Type B pancreatic cell (in vitro differentiated cells): ENCODE measurements at regions not wholly inside any gene's neighbourhood (a gene's known extent, or its start where the extent isn't known, plus 50 kb on each side); places are given as distances from the start of the nearest gene placed in this dataset.

Source experiments
- DNase-seq: peaks from one replicate; pipeline ENCODE4 v3.0.0; 2021; ENCODE audit warnings: mixed read lengths; ENCODE audit not compliant: unreplicated experiment; ENCODE audit errors: extremely low spot score
- H3K27ac Mint-ChIP-seq: 2 replicates; pipeline ENCODE4 v1.8.0; 2021; ENCODE audit warnings: mild to moderate bottlenecking, mixed read lengths
- H3K27me3 Mint-ChIP-seq: 2 replicates; pipeline ENCODE4 v1.8.0; 2021; ENCODE audit warnings: mixed read lengths
- H3K36me3 Mint-ChIP-seq: 2 replicates; pipeline ENCODE4 v1.8.0; 2021; ENCODE audit warnings: mixed read lengths
- H3K4me1 Mint-ChIP-seq: one replicate; pipeline ENCODE4 v1.8.0; 2021; ENCODE audit warnings: mixed read lengths; ENCODE audit not compliant: unreplicated experiment
- H3K4me3 Mint-ChIP-seq: 2 replicates; pipeline ENCODE4 v1.8.0; 2021; ENCODE audit warnings: mild to moderate bottlenecking, mixed read lengths
- H3K9me3 Mint-ChIP-seq: 2 replicates; pipeline ENCODE4 v1.8.0; 2021; ENCODE audit warnings: mixed read lengths
- TF ChIP-seq, protein P1 (sequence below): fragments of 200-600 bp; sonication (generic); conservative IDR thresholded peaks from 2 replicates; pipeline ENCODE4 v1.5.0; 2021; ENCODE audit warnings: antibody characterized with exemption, mild to moderate bottlenecking

DNA sequence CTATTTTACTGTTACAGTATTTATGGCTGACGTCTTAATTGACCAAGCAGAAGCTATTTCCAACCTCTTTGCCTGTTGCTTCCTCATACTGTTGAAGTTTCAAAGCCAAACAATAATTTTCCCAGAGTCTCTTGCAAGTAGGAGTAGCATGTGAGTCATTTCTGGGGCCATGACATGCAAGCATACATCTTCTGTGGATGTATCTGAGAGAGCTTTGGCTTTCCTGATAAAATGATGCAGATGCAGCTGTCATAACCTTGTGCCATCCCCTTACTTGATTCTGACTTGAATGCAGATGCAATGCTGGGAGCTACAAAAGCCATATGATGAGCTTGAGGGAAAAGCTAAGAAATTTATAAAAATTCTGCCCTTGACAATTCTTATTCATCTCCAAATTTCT is 243.1 kb upstream of the TENM4 start:
- TF ChIP-seq, protein P1, sequence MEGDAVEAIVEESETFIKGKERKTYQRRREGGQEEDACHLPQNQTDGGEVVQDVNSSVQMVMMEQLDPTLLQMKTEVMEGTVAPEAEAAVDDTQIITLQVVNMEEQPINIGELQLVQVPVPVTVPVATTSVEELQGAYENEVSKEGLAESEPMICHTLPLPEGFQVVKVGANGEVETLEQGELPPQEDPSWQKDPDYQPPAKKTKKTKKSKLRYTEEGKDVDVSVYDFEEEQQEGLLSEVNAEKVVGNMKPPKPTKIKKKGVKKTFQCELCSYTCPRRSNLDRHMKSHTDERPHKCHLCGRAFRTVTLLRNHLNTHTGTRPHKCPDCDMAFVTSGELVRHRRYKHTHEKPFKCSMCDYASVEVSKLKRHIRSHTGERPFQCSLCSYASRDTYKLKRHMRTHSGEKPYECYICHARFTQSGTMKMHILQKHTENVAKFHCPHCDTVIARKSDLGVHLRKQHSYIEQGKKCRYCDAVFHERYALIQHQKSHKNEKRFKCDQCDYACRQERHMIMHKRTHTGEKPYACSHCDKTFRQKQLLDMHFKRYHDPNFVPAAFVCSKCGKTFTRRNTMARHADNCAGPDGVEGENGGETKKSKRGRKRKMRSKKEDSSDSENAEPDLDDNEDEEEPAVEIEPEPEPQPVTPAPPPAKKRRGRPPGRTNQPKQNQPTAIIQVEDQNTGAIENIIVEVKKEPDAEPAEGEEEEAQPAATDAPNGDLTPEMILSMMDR: no peak
- Mint-ChIP-seq H3K36me3 (no peaks in the 10 kb centered on the region), H3K4me3 (no peak overlapping the region), H3K4me1 (no peaks in the 10 kb centered on the region), H3K9me3 (peaks cover 7% of the 10 kb centered on the region), H3K27me3 (peaks cover 23% of the 10 kb centered on the region), H3K27ac (no peak overlapping the region)
- no peak for DNase-seq

DNA sequence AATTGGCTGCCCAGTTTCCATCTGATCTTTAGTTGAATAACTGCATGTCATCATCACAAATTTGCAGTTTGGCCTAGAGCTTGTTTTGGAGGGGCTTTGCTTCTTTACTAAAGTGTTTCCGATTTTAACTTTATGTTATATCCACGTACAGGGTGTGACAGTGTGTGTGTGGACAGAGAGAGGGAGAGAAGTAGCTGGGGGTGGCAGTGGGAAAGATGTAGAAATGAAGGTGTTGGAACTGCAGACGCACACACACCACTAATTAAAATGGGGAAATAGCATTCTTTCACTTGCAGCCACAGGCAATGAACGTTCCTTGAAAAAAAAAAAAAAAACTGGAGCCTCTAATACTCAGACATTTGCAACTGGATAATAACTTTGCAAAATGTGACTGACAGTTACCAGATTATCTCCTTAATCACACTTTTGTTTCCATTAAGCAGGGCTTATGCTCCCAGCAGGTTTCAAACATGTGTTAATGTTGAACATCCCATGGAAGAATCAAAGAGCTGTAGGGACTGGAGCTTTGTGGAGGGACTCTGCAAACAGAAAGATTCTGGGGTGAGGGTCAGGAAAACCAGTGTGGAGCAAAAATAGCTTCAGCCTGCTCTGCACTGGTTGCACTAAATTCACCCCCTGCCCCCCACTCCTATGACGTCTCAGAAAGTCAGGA is 238.1 kb upstream of the TENM4 start:
- Mint-ChIP-seq H3K4me3 (no peak overlapping the region), H3K27ac (no peak overlapping the region), H3K36me3 (no peaks in the 10 kb centered on the region), H3K27me3 (peaks cover 4% of the 10 kb centered on the region), H3K4me1 (peaks cover 15% of the 10 kb centered on the region), H3K9me3 (no peaks in the 10 kb centered on the region)
- no peak for DNase-seq
- TF ChIP-seq, protein P1: no peak

DNA sequence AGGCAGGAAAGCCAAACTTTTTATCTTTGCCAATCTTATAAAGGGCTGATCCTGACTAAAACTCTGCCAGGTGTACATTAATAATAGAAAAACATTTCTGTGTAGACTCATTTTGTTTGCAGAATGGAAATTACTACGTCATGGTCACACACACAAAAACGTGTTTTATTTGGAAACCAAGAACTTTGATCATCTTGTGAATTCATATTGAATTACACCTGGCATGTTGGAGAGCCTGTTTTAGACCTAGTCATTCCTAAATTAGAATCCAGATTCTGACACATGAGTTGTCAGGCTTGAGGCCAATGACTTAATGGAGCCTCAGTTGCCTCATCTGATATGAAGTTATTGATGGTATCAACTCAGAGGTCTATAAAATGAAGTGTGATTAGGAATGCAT is 235.6 kb upstream of the TENM4 start:
- H3K27ac Mint-ChIP-seq: no peak overlapping the region
- H3K4me1 Mint-ChIP-seq: peaks cover 24% of the 10 kb centered on the region
- no peak for DNase-seq
- H3K36me3 Mint-ChIP-seq: no peaks in the 10 kb centered on the region
- no peaks in the 10 kb centered on the region for H3K9me3 Mint-ChIP-seq
- H3K4me3 Mint-ChIP-seq: no peak overlapping the region
- TF ChIP-seq, protein P1: no peak
- peaks cover 4% of the 10 kb centered on the region for H3K27me3 Mint-ChIP-seq

DNA sequence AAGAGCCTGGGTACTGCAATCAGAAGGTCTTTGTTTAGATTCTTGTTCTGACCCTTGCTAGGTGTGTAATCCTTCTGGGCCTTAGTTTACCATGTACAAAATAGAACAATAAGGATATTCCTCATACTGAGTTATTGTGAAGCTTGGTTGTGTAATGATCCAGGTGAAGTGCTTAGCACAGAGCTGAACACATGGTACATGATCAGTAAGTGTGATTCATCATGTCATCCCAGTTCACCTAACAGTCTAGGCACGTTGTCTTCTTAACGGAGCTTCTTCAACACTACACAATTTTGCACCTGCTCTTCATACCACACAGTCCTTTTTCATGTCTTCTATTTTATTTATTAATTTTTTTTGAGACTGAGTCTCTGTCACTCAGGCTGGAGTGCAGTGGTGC is 234.3 kb upstream of the TENM4 start:
- H3K4me3 Mint-ChIP-seq: no peak overlapping the region
- peaks cover 8% of the 10 kb centered on the region for H3K9me3 Mint-ChIP-seq
- H3K36me3 Mint-ChIP-seq: no peaks in the 10 kb centered on the region
- TF ChIP-seq, protein P1: no peak
- no peak for DNase-seq
- peaks cover 35% of the 10 kb centered on the region for H3K4me1 Mint-ChIP-seq
- no peaks in the 10 kb centered on the region for H3K27me3 Mint-ChIP-seq
- H3K27ac Mint-ChIP-seq: no peak overlapping the region

DNA sequence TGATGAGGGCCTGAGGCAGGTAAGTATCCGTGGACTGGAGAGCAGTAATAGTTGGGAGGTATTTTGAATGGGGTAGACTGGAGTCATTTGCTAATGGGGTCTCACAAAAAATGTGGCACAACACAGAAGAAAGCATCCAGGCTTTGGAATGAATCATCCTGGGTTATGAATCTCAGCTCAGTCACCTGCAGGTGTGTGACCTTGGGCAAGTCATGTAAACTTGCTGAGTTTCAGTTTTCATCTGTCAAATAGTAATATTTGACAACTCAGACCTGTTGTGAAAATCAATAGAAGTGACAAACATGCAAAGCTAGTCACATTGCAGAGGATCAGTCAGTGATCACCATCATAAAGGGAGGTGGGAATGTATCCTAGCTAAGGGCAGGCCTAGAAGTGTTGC is 232.0 kb upstream of the TENM4 start:
- no peak for DNase-seq
- peaks cover 8% of the 10 kb centered on the region for H3K9me3 Mint-ChIP-seq
- no peaks in the 10 kb centered on the region for H3K27me3 Mint-ChIP-seq
- H3K4me1 Mint-ChIP-seq: peaks cover 41% of the 10 kb centered on the region
- no peaks in the 10 kb centered on the region for H3K36me3 Mint-ChIP-seq
- no peak overlapping the region for H3K4me3 Mint-ChIP-seq
- TF ChIP-seq, protein P1: no peak
- H3K27ac Mint-ChIP-seq: no peak overlapping the region
